IMR-90 (cell line): ENCODE measurements at regions not wholly inside any gene's neighbourhood (a gene's known extent, or its start where the extent isn't known, plus 50 kb on each side); places are given as distances from the start of the nearest gene placed in this dataset.

Source experiments
- ATAC-seq: fragments of 200-7000 bp; cut with Tn5 transposase; 2 replicates; pipeline ENCODE4 v1.9.1; 2020; ENCODE audit warnings: low read depth, mild to moderate bottlenecking, moderate library complexity
- BruUV-seq: library from RNA; stranded (reverse); fragments of 400-500 nt; replicated peaks from 2 replicates; lab custom pipeline; 2021; lab: Mats Ljungman, UMichigan
- CTCF ChIA-PET: fragments of 300-600 bp; formaldehyde crosslinking; extraction: SDS; loops from one replicate; lab custom pipeline; 2021; ENCODE audit warnings: antibody characterized with exemption; lab: Yijun Ruan, JAX
- POLR2A ChIA-PET: fragments of 300-600 bp; sonication (Branson Sonifier 250); formaldehyde crosslinking; loops from one replicate; lab custom pipeline; 2022; ENCODE audit warnings: antibody characterized with exemption; ENCODE audit not compliant: unreplicated experiment; lab: Charles Lee
- DNase-seq: peaks from one replicate; pipeline ENCODE4 v3.0.0; 2013
- H2AFZ ChIP-seq: replicated peaks from 2 replicates; pipeline ENCODE3; 2013; ENCODE audit warnings: low read length, mild to moderate bottlenecking; ENCODE audit not compliant: poor library complexity
- H2AK5ac ChIP-seq: 2 replicates; pipeline ENCODE4 v1.6.1; 2013; ENCODE audit warnings: low read depth, low read length, inconsistent platforms
- H2AK9ac ChIP-seq: replicated peaks from 2 replicates; pipeline ENCODE3; 2013; ENCODE audit warnings: mild to moderate bottlenecking, low read depth, low read length, moderate library complexity; ENCODE audit not compliant: poor library complexity
- H2BK120ac ChIP-seq: 2 replicates; pipeline ENCODE4 v1.6.1; 2013; ENCODE audit warnings: low read depth, low read length, inconsistent platforms
- H2BK15ac ChIP-seq: 3 replicates; pipeline ENCODE4 v1.6.1; 2013; ENCODE audit warnings: low read depth, low read length, inconsistent platforms
- H2BK20ac ChIP-seq: 2 replicates; pipeline ENCODE4 v1.6.1; 2013; ENCODE audit warnings: low read depth, mild to moderate bottlenecking, inconsistent platforms, low read length, moderate library complexity
- H2BK5ac ChIP-seq: 2 replicates; pipeline ENCODE4 v1.6.1; 2013; ENCODE audit warnings: mild to moderate bottlenecking, low read depth, low read length, inconsistent platforms; ENCODE audit not compliant: poor library complexity, severe bottlenecking
- H3K14ac ChIP-seq: replicated peaks from 2 replicates; pipeline ENCODE4 v1.6.1; 2013; ENCODE audit warnings: low read depth, low read length, inconsistent platforms
- H3K18ac ChIP-seq: 2 replicates; pipeline ENCODE4 v1.6.1; 2013; ENCODE audit warnings: low read depth, low read length, control low read depth
- H3K23ac ChIP-seq: 2 replicates; pipeline ENCODE4 v1.6.1; 2013; ENCODE audit warnings: low read depth, low read length, inconsistent platforms
- H3K27ac ChIP-seq: 2 replicates; pipeline ENCODE4 v1.5.1; 2013; ENCODE audit warnings: mild to moderate bottlenecking, control low read depth, low read length; ENCODE audit not compliant: insufficient read depth
- H3K27me3 ChIP-seq: 2 replicates; pipeline ENCODE4 v1.6.1; 2013; ENCODE audit warnings: low read length; ENCODE audit not compliant: control insufficient read depth, insufficient read depth
- H3K36me3 ChIP-seq: 2 replicates; pipeline ENCODE4 v1.6.1; 2013; ENCODE audit warnings: low read length, mixed read lengths; ENCODE audit not compliant: control insufficient read depth, insufficient read depth
- H3K4ac ChIP-seq: 2 replicates; pipeline ENCODE4 v1.6.1; 2013; ENCODE audit warnings: low read depth, low read length, inconsistent platforms
- H3K4me1 ChIP-seq: 2 replicates; pipeline ENCODE4 v1.6.1; 2013; ENCODE audit warnings: low read length, mixed read lengths; ENCODE audit not compliant: control insufficient read depth, insufficient read depth
- H3K4me2 ChIP-seq: 2 replicates; pipeline ENCODE4 v1.6.1; 2013; ENCODE audit warnings: low read depth, mild to moderate bottlenecking, control low read depth, low read length, moderate library complexity
- H3K4me3 ChIP-seq: 2 replicates; pipeline ENCODE4 v1.5.1; 2013; ENCODE audit warnings: low read depth, mild to moderate bottlenecking, control low read depth, low read length, moderate library complexity; ENCODE audit not compliant: insufficient read depth
- H3K56ac ChIP-seq: 2 replicates; pipeline ENCODE4 v1.6.1; 2013; ENCODE audit warnings: low read length, inconsistent platforms; ENCODE audit not compliant: insufficient read depth; ENCODE audit errors: extremely low read depth
- H3K79me1 ChIP-seq, 2 experiments: 2 replicates each; pipeline ENCODE4 v1.6.1; 2013; ENCODE audit warnings: low read length in 2 of 2, inconsistent platforms in 1 of 2, low read depth in 1 of 2
- H3K9ac ChIP-seq: 2 replicates; pipeline ENCODE4 v1.6.1; 2013; ENCODE audit warnings: low read depth, low read length, control low read depth
- H3K9me1 ChIP-seq: 2 replicates; pipeline ENCODE4 v1.6.1; 2013; ENCODE audit warnings: low read length, inconsistent platforms; ENCODE audit not compliant: insufficient read depth
- H3K9me3 ChIP-seq: 2 replicates; pipeline ENCODE4 v1.6.1; 2013; ENCODE audit warnings: low read length; ENCODE audit not compliant: control insufficient read depth, insufficient read depth
- H4K20me1 ChIP-seq: 2 replicates; pipeline ENCODE4 v1.6.1; 2013; ENCODE audit warnings: low read length, inconsistent platforms; ENCODE audit not compliant: insufficient read depth
- H4K5ac ChIP-seq: 2 replicates; pipeline ENCODE4 v1.6.1; 2013; ENCODE audit warnings: mild to moderate bottlenecking, low read depth, low read length, control low read depth
- H4K8ac ChIP-seq, 2 experiments: 2 replicates each; pipeline ENCODE4 v1.6.1; 2013; ENCODE audit warnings: low read depth in 2 of 2, low read length in 2 of 2, control low read depth in 1 of 2, inconsistent platforms in 1 of 2
- H4K91ac ChIP-seq: 2 replicates; pipeline ENCODE4 v1.6.1; 2013; ENCODE audit warnings: low read depth, low read length, inconsistent platforms; ENCODE audit not compliant: insufficient read depth
- CHD1 ChIP-seq: IDR thresholded peaks from 2 replicates; pipeline ENCODE4 v1.6.1; 2012; ENCODE audit warnings: low read depth, low read length, improper control_type of control experiment
- FOS ChIP-seq: fragments of 150-350 bp; IDR thresholded peaks from 2 replicates; pipeline ENCODE4 v1.6.1; 2016; ENCODE audit warnings: low read depth, low read length
- MXI1 ChIP-seq: IDR thresholded peaks from 2 replicates; pipeline ENCODE4 v1.6.1; 2012; ENCODE audit warnings: low read depth, mild to moderate bottlenecking, low read length, moderate library complexity, borderline replicate concordance
- NFE2L2 ChIP-seq: fragments of 150-350 bp; IDR thresholded peaks from 2 replicates; pipeline ENCODE4 v1.6.1; 2016; ENCODE audit warnings: low read depth, mild to moderate bottlenecking, low read length
- POLR2A ChIP-seq: IDR thresholded peaks from 2 replicates; pipeline ENCODE4 v1.6.1; 2012; ENCODE audit warnings: mild to moderate bottlenecking, low read depth, low read length
- RAD21 ChIP-seq: IDR thresholded peaks from 2 replicates; pipeline ENCODE4 v1.6.1; 2012; ENCODE audit warnings: low read length, improper control_type of control experiment
- SMC3 ChIP-seq: fragments of 150-350 bp; IDR thresholded peaks from 2 replicates; pipeline ENCODE4 v1.6.1; 2016; ENCODE audit warnings: low read depth, mild to moderate bottlenecking, antibody characterized with exemption, low read length, moderate library complexity
- WGBS, 2 experiments: methylation state at CpG; one replicate each; pipeline versions ENCODE4 v1.1.5 to v1.1.7; 2013; ENCODE audit warnings: missing lambda C conversion rate in 2 of 2; ENCODE audit not compliant: insufficient read length in 1 of 2; ENCODE audit errors: extremely low coverage in 2 of 2; 5-methylcytosine and 5-hydroxymethylcytosine counted together
- dilution Hi-C: fragments of 300-500 bp; cut with HindIII; formaldehyde crosslinking; loops from one replicate; pipeline ENCODE4 v1.14.3; 2018; ENCODE audit warnings: low sequenced_read_pairs; ENCODE audit not compliant: unreplicated experiment
- in situ Hi-C: fragments of 300-500 bp; cut with MboI; formaldehyde crosslinking; loops from 3 replicates; pipeline ENCODE4 v1.14.3; 2019; ENCODE audit warnings: low sequenced_read_pairs, inconsistent platforms, mixed read lengths
- intact Hi-C: fragments of 100-400 bp; cut with micrococcal nuclease; formaldehyde crosslinking; loops from 2 replicates; pipeline ENCODE4 v1.10.0; 2022

DNA sequence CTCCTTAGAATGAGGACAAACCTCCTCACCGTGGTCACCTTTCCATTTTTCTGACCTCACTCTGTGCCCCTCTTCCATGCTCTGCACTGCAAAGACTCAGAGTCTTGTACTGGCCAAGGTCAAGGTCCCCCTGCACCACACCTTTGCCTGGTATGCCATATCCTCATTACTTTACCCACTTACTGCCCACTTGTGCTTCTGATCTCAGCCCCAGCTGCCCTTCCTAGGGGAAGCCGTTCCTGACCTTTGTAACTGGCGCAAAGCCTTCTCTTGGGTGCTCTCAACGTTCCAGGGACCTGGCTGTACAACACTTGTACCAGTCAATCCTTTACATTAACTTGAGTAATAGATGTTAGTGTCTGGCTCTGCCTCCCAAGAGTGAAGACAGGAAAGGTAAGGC lies 256.0 kb downstream of the SV2B start:
- H3K79me1 ChIP-seq, result no peaks in the 10 kb centered on the region
- no peak overlapping the region for H3K4ac ChIP-seq
- no peaks in the 10 kb centered on the region for H4K20me1 ChIP-seq
- intact Hi-C loops, result no loop called here
- no peaks in the 10 kb centered on the region for H3K4me1 ChIP-seq
- no peak overlapping the region for H2AFZ ChIP-seq
- no peak overlapping the region for H2AK9ac ChIP-seq
- DNase-seq (no peak), ATAC-seq (no peak)
- no peak overlapping the region for H3K9ac ChIP-seq
- POLR2A ChIA-PET, result no interaction called here
- H2BK20ac ChIP-seq, result no peak overlapping the region
- BruUV-seq, result no TSS peak
- H2BK15ac ChIP-seq, result no peak overlapping the region
- H3K27ac ChIP-seq, result no peak overlapping the region
- no peak overlapping the region for H2BK5ac ChIP-seq
- H2AK5ac ChIP-seq, result no peak overlapping the region
- TF ChIP-seq POLR2A, result no peak
- TF ChIP-seq RAD21, result no peak
- TF ChIP-seq CHD1, result no peak
- TF ChIP-seq FOS, result no peak
- TF ChIP-seq MXI1, result no peak
- no peak for TF ChIP-seq SMC3
- no peak for TF ChIP-seq NFE2L2
- H3K23ac ChIP-seq, result no peak overlapping the region
- dilution Hi-C loops, result no loop called here
- no peak overlapping the region for H3K18ac ChIP-seq
- no peaks in the 10 kb centered on the region for H3K9me1 ChIP-seq
- H3K36me3 ChIP-seq, result no peaks in the 10 kb centered on the region
- CTCF ChIA-PET, result no interaction called here
- WGBS, 2 experiments, result no CpG with 5 or more reads among the region's 4 CpGs
- no peak overlapping the region for H2BK120ac ChIP-seq
- H3K14ac ChIP-seq, result no peak overlapping the region
- H3K9me3 ChIP-seq, result no peaks in the 10 kb centered on the region
- H4K91ac ChIP-seq, result no peak overlapping the region
- no peak overlapping the region for H4K8ac ChIP-seq
- H3K27me3 ChIP-seq, result no peaks in the 10 kb centered on the region
- no peak overlapping the region for H3K4me2 ChIP-seq
- in situ Hi-C loops, result no loop called here
- H3K56ac ChIP-seq, result no peak overlapping the region
- no peak overlapping the region for H4K5ac ChIP-seq
- H3K4me3 ChIP-seq, result no peak overlapping the region
